Colonic mucosa (tissue), 4 donors: ENCODE measurements at regions not wholly inside any gene's neighbourhood (a gene's known extent, or its start where the extent isn't known, plus 50 kb on each side); places are given as distances from the start of the nearest gene placed in this dataset.

ENCODE experiments used
- DNase-seq: peaks from one replicate; pipeline ENCODE4 v3.0.0-alpha.2; 2020
- H3K27ac ChIP-seq: fragments of 200-600 bp; one replicate; pipeline ENCODE4 v1.8.0; 2021
- H3K27me3 ChIP-seq: fragments of 200-600 bp; one replicate; pipeline ENCODE4 v1.8.0; 2021
- H3K36me3 ChIP-seq: fragments of 200-600 bp; one replicate; pipeline ENCODE4 v1.8.0; 2021
- H3K4me1 ChIP-seq: fragments of 200-600 bp; one replicate; pipeline ENCODE4 v1.8.0; 2021; ENCODE audit warnings: mild to moderate bottlenecking
- H3K4me3 ChIP-seq: fragments of 200-600 bp; one replicate; pipeline ENCODE4 v1.8.0; 2021
- H3K9ac ChIP-seq, 2 donors: one replicate each; pipeline ENCODE4 v1.7.0; 2013; ENCODE audit warnings: control low read depth in 2 of 2, low read depth in 2 of 2, low read length in 2 of 2
- H3K9me3 ChIP-seq: fragments of 200-600 bp; one replicate; pipeline ENCODE4 v1.8.0; 2021
- CTCF ChIP-seq: fragments of 200-600 bp; IDR thresholded peaks from one replicate; pipeline ENCODE4 v1.8.0; 2022; ENCODE audit warnings: antibody characterized with exemption, mild to moderate bottlenecking
- intact Hi-C: fragments of 100-400 bp; cut with DNase I; formaldehyde crosslinking; loops from one replicate; pipeline ENCODE4 v1.14.1; 2022
- donor health status: healthy.
- donor health status: DM: no; HTN: no; CAD: no.
- donor health status: DM: no; HTN: no; CAD: no.

- DNase-seq, result no peak
- peak; percentile 45 for TF ChIP-seq CTCF
- Histone ChIP-seq H3K36me3 (no peaks in the 10 kb centered on the region), H3K27me3 (no peaks in the 10 kb centered on the region), H3K27ac (no peak overlapping the region), H3K9me3 (no peaks in the 10 kb centered on the region), H3K4me1 (no peaks in the 10 kb centered on the region), H3K9ac (no peak overlapping the region), H3K4me3 (no peak overlapping the region)
- intact Hi-C loops, result loop anchor here (5.0 to 10.0 kb wide), 2 partner anchors 164 to 306 kb away; no protein-coding TSS in a partner anchor
These were observed 543.6 kb downstream of the EDEM1 start for GRCh38 chr3:5731100-5731499.

DNA sequence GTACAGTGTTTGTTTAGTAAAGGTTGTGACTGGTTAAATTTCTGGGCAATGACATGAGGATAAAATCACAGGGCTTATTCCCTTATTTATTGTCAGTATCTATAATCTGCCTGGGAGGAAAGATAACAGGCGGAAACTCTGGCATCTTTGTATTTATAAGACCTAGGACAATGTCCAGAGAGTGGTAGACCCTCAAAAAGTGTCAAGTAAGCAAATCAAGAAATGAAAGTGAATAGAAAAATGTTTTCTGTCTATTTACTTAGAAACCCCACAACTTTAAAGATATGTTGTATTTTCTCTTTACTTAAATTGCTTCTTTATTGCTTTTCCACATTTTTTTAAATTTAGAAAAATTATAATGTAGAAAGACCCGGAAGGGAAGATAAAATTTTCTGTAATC lies 544.6 kb downstream of the EDEM1 start:
- DNase-seq, result no peak
- Histone ChIP-seq H3K36me3 (no peaks in the 10 kb centered on the region), H3K4me3 (no peak overlapping the region), H3K9me3 (no peaks in the 10 kb centered on the region), H3K4me1 (no peaks in the 10 kb centered on the region), H3K27ac (no peak overlapping the region), H3K27me3 (no peaks in the 10 kb centered on the region), H3K9ac (no peak overlapping the region)
- intact Hi-C loops, result loop anchor here (5.0 to 10.0 kb wide), 2 partner anchors 165 to 307 kb away; no protein-coding TSS in a partner anchor
- TF ChIP-seq CTCF, result no peak

DNA sequence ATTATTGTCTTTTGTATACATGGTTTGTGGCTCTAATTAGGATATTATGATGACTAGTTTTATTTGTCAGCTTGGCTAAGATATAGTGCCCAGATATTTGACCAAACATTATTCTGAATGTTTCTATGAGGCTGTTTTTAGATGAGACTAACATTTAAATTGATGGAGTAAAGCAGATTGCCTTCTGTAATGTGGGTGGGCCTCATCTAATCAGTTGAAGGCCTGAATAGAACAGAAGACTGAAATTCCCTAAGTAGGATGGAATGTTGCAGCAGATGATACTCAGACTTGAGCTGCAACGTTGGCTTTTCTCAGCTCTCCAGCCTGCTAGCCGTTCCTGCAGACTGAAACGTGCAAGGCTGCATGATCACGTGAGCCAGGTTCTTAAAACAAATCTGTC lies 546.5 kb downstream of the EDEM1 start:
- Histone ChIP-seq H3K4me3 (no peak overlapping the region), H3K9ac (no peak overlapping the region), H3K4me1 (no peaks in the 10 kb centered on the region), H3K27me3 (no peaks in the 10 kb centered on the region), H3K9me3 (no peaks in the 10 kb centered on the region), H3K27ac (no peak overlapping the region), H3K36me3 (no peaks in the 10 kb centered on the region)
- intact Hi-C loops, result loop anchor here (5.0 to 10.0 kb wide), 2 partner anchors 167 to 309 kb away; no protein-coding TSS in a partner anchor
- DNase-seq, result no peak
- no peak for TF ChIP-seq CTCF

DNA sequence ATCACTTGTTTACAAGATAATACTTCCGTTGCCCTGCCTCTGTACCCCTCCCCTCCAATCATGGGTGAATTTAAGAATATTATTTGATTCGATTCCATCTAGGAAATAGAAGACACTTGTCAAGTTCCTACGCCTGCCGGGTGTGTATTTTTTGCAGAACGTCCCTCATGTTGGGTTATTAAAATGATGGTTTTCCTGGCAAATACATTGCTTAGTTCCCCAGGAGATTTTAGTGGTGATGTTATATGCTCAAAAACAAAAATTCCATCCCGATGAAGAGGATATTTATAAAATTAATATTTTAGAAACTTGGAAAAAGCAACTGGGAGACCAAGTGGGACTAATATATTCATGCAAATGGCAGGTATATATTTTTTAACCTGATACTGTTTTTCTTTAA lies 548.4 kb downstream of the EDEM1 start:
- no peaks in the 10 kb centered on the region for H3K9me3 ChIP-seq
- no peak for DNase-seq
- TF ChIP-seq CTCF, result no peak
- no peak overlapping the region for H3K27ac ChIP-seq
- intact Hi-C loops, result loop anchor here (10.0 kb wide), 1 partner anchor 311 kb away; no protein-coding TSS in a partner anchor
- no peaks in the 10 kb centered on the region for H3K27me3 ChIP-seq
- no peak overlapping the region for H3K9ac ChIP-seq
- H3K4me3 ChIP-seq, result no peak overlapping the region
- H3K36me3 ChIP-seq, result no peaks in the 10 kb centered on the region
- no peaks in the 10 kb centered on the region for H3K4me1 ChIP-seq

DNA sequence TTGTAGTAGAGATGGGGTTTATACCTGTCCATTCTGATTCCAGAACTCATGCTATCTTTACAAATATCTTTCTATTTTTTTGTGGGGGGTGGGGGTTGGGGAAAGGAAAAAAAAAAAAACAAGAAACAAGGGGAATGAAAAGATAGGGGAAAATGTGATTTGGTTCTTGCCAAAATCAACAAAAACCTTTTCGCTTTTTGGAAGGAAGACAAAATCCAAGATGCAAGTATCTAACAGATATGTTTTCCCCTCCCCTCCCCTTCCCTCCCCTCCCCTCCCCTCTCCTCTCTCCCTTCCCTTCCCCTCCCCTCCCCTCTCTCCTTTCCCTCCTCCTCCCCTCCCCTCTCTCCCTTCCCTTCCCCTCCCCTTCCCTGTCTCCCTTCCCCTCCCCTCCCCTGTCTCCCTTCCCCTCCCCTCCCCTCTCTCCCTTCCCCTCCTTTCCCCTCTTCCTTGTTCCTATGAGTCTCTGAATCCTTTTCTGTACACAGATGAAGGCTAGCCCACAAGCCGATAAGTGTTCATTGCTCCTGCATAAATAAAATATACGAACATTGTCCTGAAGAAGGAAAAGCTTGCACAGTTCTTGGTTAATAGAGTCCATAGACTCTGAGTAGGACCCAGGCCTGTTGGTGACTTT lies 551.9 kb downstream of the EDEM1 start:
- H3K4me3 ChIP-seq, result no peak overlapping the region
- no peaks in the 10 kb centered on the region for H3K4me1 ChIP-seq
- no peaks in the 10 kb centered on the region for H3K36me3 ChIP-seq
- no peak for DNase-seq
- intact Hi-C loops, result loop anchor here (10.0 kb wide), 1 partner anchor 315 kb away; no protein-coding TSS in a partner anchor
- no peaks in the 10 kb centered on the region for H3K9me3 ChIP-seq
- H3K27ac ChIP-seq, result no peak overlapping the region
- H3K27me3 ChIP-seq, result no peaks in the 10 kb centered on the region
- no peak overlapping the region for H3K9ac ChIP-seq
- TF ChIP-seq CTCF, result no peak
